ENCODE measurements at regions not wholly inside any gene's neighbourhood (a gene's known extent, or its start where the extent isn't known, plus 50 kb on each side); places are given as distances from the start of the nearest gene placed in this dataset.

DNA sequence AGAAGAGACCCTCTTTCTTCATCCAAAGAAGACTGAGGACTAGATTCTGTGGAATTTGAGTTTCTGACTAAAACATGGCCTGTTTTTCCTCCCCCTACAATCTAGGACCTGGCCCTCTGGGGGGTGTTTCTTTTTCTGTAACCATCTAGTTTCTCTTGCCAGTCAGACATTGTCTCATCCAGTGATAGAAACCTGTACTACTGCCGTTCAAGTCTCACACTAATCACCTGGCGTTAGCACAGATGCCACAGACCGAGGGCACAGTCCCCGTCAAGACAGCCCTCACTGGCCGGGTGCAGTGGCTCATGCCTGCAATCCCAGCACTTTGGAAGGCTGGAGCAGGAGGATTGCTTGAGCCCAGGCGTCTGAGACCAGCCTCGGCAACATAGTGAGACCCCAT, 126.9 kb upstream of the NDUFV2 start:
- Histone ChIP-seq H3K27ac (ENCODE audit: insufficient read depth, low read depth, low read length) (no peak overlapping the region), H3K9me3 (replicated peaks; ENCODE audit: control insufficient read depth, insufficient read depth, low read length) (no peaks in the 10 kb centered on the region), H3K4me3 (replicated peaks in 1 of 3; ENCODE audit: insufficient read depth in 1 of 3, low read depth in 1 of 3, low read length in 3 of 3) (no peak overlapping the region), H3K4me2 (ENCODE audit: insufficient read depth, low read length) (no peak overlapping the region), H3K9ac (replicated peaks; ENCODE audit: extremely low read depth, insufficient read depth, low read length) (no peak overlapping the region), H2AFZ (ENCODE audit: low read depth, low read length) (no peak overlapping the region), H4K20me1 (replicated peaks; ENCODE audit: control insufficient read depth, extremely low read depth, insufficient read depth, low read length) (no peaks in the 10 kb centered on the region), H3K9me1 (replicated peaks; ENCODE audit: control insufficient read depth, extremely low read depth, insufficient read depth, low read length) (no peaks in the 10 kb centered on the region), H3K27me3 (ENCODE audit: control insufficient read depth in 2 of 2, insufficient read depth in 2 of 2, low read length in 2 of 2) (peaks cover 2 to 12% of the 10 kb centered on the region in 2 experiments), H3K4me1 (ENCODE audit: control insufficient read depth, extremely low read depth, insufficient read depth, low read length) (no peaks in the 10 kb centered on the region), H3K36me3 (ENCODE audit: control insufficient read depth in 2 of 2, extremely low read depth in 1 of 2, insufficient read depth in 2 of 2, low read length in 2 of 2) (no peaks in the 10 kb centered on the region), H3K79me2 (ENCODE audit: control insufficient read depth, insufficient read depth, low read length) (no peaks in the 10 kb centered on the region)
- ChIA-PET CTCF (no interaction called here), POLR2A (interaction anchor here (0.7 kb wide), 1 partner anchor 10 kb away, joined by 5 read pairs; no protein-coding TSS in a partner anchor)
- no TSS peak for BruUV-seq (replicated peaks)
- TF ChIP-seq POLR2A (IDR thresholded peaks at IDR 0.05; ENCODE audit: low read depth, low read length) (no peak), JUN (IDR thresholded peaks at IDR 0.05; ENCODE audit: borderline replicate concordance, insufficient read depth, insufficient read length, low read depth) (no peak), FOS (IDR thresholded peaks at IDR 0.05; ENCODE audit: borderline replicate concordance, insufficient read depth, low read length) (no peak), MYC (IDR thresholded peaks at IDR 0.05; ENCODE audit: low read depth, low read length) (no peak), POLR2AphosphoS5 (IDR thresholded peaks at IDR 0.05; ENCODE audit: insufficient read depth, low read depth, low read length) (no peak), GATA2 (IDR thresholded peaks at IDR 0.05; ENCODE audit: insufficient read depth, insufficient read length, low read depth, low read length) (no peak), EZH2 (IDR thresholded peaks at IDR 0.05; ENCODE audit: borderline replicate concordance, low read depth, low read length, severe bottlenecking) (no peak)
- TF ChIP-seq, protein P1, sequence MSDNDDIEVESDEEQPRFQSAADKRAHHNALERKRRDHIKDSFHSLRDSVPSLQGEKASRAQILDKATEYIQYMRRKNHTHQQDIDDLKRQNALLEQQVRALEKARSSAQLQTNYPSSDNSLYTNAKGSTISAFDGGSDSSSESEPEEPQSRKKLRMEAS (IDR thresholded peaks at IDR 0.05; ENCODE audit: insufficient read depth, insufficient read length), result no peak
- TF ChIP-seq, protein P2, sequence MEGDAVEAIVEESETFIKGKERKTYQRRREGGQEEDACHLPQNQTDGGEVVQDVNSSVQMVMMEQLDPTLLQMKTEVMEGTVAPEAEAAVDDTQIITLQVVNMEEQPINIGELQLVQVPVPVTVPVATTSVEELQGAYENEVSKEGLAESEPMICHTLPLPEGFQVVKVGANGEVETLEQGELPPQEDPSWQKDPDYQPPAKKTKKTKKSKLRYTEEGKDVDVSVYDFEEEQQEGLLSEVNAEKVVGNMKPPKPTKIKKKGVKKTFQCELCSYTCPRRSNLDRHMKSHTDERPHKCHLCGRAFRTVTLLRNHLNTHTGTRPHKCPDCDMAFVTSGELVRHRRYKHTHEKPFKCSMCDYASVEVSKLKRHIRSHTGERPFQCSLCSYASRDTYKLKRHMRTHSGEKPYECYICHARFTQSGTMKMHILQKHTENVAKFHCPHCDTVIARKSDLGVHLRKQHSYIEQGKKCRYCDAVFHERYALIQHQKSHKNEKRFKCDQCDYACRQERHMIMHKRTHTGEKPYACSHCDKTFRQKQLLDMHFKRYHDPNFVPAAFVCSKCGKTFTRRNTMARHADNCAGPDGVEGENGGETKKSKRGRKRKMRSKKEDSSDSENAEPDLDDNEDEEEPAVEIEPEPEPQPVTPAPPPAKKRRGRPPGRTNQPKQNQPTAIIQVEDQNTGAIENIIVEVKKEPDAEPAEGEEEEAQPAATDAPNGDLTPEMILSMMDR (IDR thresholded peaks at IDR 0.05; ENCODE audit: extremely low read depth in 1 of 2, insufficient read depth in 1 of 2, low read depth in 1 of 2, low read length in 2 of 2), result no peak
- FAIRE-seq (no peak), DNase-seq (ENCODE audit: low read depth, low spot score) (no peak)
- intact Hi-C loops (cut with micrococcal nuclease), result no loop called here
- dilution Hi-C loops (cut with MboI; ENCODE audit: extremely low pct_ligation_motif_present, low sequenced_read_pairs), result loop anchor here (25.0 kb wide), 1 partner anchor 338 kb away; no protein-coding TSS in a partner anchor
